Pancreas (tissue), 10 donors: ENCODE measurements at regions not wholly inside any gene's neighbourhood (a gene's known extent, or its start where the extent isn't known, plus 50 kb on each side); places are given as distances from the start of the nearest gene placed in this dataset.
A peak's percentile ranks its signal among the peaks of the same experiment; 100 is the strongest.

Experiments used
- ATAC-seq, 4 donors: fragments of 200-7000 bp; cut with Tn5 transposase; one replicate each; pipeline versions ENCODE4 v1.8.0 to v1.9.1; 2020; ENCODE audit warnings: mild to moderate bottlenecking in 4 of 4, moderate library complexity in 4 of 4
- DNase-seq, 6 donors: peaks; one replicate each; pipeline ENCODE4 v3.0.0-alpha.2; 2020
- FAIRE-seq: peaks from 2 replicates; lab custom pipeline; 2012; peaks lifted over from hg19 to GRCh38; lab: Jason Lieb, UNC
- H3K27ac ChIP-seq, 4 donors: fragments of 200-600 bp; sonication (generic); 1 replicate in 3 of 4; 2 replicates in 1 of 4; pipeline versions ENCODE4 v1.5.0 to v1.8.0; 2020
- H3K27me3 ChIP-seq, 4 donors: fragments of 200-600 bp; one replicate each; pipeline ENCODE4 v1.8.0; 2021
- H3K36me3 ChIP-seq, 3 donors: fragments of 200-600 bp; sonication (generic) in 1 of 3; one replicate each; pipeline versions ENCODE4 v1.5.0 to v1.8.0; 2020 to 2021
- H3K4me1 ChIP-seq, 3 donors: fragments of 200-600 bp; one replicate each; pipeline ENCODE4 v1.8.0; 2021
- H3K4me3 ChIP-seq, 4 donors: fragments of 200-600 bp; sonication (generic) in 2 of 4; one replicate each; pipeline versions ENCODE4 v1.5.0 to v1.8.0; 2020 to 2021
- H3K9me3 ChIP-seq, 4 donors: fragments of 200-600 bp; one replicate each; pipeline ENCODE4 v1.8.0; 2021
- CTCF ChIP-seq, 4 donors: fragments of 200-600 bp; sonication (generic) in 3 of 4; IDR thresholded peaks; one replicate each; pipeline versions ENCODE4 v1.5.0 to v1.8.0; 2021; ENCODE audit warnings: antibody characterized with exemption in 4 of 4
- WGBS, 2 donors: extraction: QIAGEN DNeasy Blood & Tissue Kit; methylation state at CpG; one replicate each; pipeline ENCODE4 v1.1.7; 2013; 5-methylcytosine and 5-hydroxymethylcytosine counted together
- intact Hi-C, 3 donors: fragments of 100-400 bp; cut with DNase I; formaldehyde crosslinking; loops; one replicate each; pipeline versions ENCODE4 v1.11.1 to v1.14.2; 2022
- donor health status: healthy with polysubstance abuse.
- donor health status: DM: no; HTN: no; CAD: no; lungs with moderate emphysema.
- donor health status: DM: no; HTN: no; CAD: no.
- donor health status: control.
- donor health status: control.
- donor health status: Bipolar disorder and iron deficiency.
- donor health status: DM: yes; HTN: yes; CAD: no.
- donor health status: DM: no; HTN: no; CAD: no.
- donor health status: DM: no; HTN: no; CAD: no.
- donor health status: DM: yes; HTN: yes; CAD: no.

- Histone ChIP-seq H3K4me1 (no peaks in the 10 kb centered on the region), H3K9me3 (no peaks in the 10 kb centered on the region), H3K4me3 (no peak overlapping the region), H3K27ac (no peak overlapping the region), H3K27me3 (no peaks in the 10 kb centered on the region), H3K36me3 (no peaks in the 10 kb centered on the region)
- no peak for DNase-seq
- no peak for FAIRE-seq
- intact Hi-C loops, result no loop called here
- ATAC-seq, result no peak
- no peak for TF ChIP-seq CTCF (IDR thresholded peaks at IDR 0.05)
- 90 to 100% methylated on average over 1 of the region's 1 CpG for WGBS, 2 donors
These were observed 80.7 kb upstream of the MUCL1 start for GRCh38 chr12:54773593-54773992.

- ATAC-seq (peak in 2 of 4 donors; percentile 51 to 69), FAIRE-seq (no peak), DNase-seq (no peak)
- 9 to 21% methylated on average over 1 of the region's 1 CpG for WGBS, 2 donors
- Histone ChIP-seq H3K9me3 (no peaks in the 10 kb centered on the region), H3K27me3 (no peaks in the 10 kb centered on the region), H3K4me1 (no peaks in the 10 kb centered on the region), H3K27ac (no peak overlapping the region), H3K36me3 (no peaks in the 10 kb centered on the region), H3K4me3 (no peak overlapping the region)
- TF ChIP-seq CTCF (IDR thresholded peaks at IDR 0.05), result no peak
- intact Hi-C loops, result no loop called here
These were observed 88.7 kb upstream of the MUCL1 start for GRCh38 chr12:54765652-54766051.

GRCh38 chr12:54762390-54762789 is 91.9 kb upstream of the MUCL1 start:
- Histone ChIP-seq H3K27ac (no peak overlapping the region), H3K4me1 (no peaks in the 10 kb centered on the region), H3K36me3 (no peaks in the 10 kb centered on the region), H3K4me3 (no peak overlapping the region), H3K27me3 (peaks cover 0 to 3% (median 0%) of the 10 kb centered on the region in 4 donors), H3K9me3 (no peaks in the 10 kb centered on the region)
- intact Hi-C loops, result no loop called here
- TF ChIP-seq CTCF (IDR thresholded peaks at IDR 0.05), result no peak
- WGBS, 2 donors, result 5 to 13% methylated on average over 1 of the region's 1 CpG
- FAIRE-seq, result no peak
- no peak for ATAC-seq
- DNase-seq, result no peak

- ATAC-seq, result no peak
- H3K27ac ChIP-seq, result no peak overlapping the region
- no peaks in the 10 kb centered on the region for H3K9me3 ChIP-seq
- TF ChIP-seq CTCF (IDR thresholded peaks at IDR 0.05), result no peak
- no peak overlapping the region for H3K4me3 ChIP-seq
- no peaks in the 10 kb centered on the region for H3K36me3 ChIP-seq
- no peaks in the 10 kb centered on the region for H3K4me1 ChIP-seq
- intact Hi-C loops, result loop anchor here in 1 of 3 donors (10.0 kb wide), 1 partner anchor 195 kb away; no protein-coding TSS in a partner anchor
- FAIRE-seq, result no peak
- 41 to 47% methylated on average over 1 of the region's 1 CpG for WGBS, 2 donors
- no peak for DNase-seq
- peaks cover 0 to 3% (median 0%) of the 10 kb centered on the region in 4 donors for H3K27me3 ChIP-seq
These were observed 94.6 kb upstream of the MUCL1 start for GRCh38 chr12:54759751-54760150.

GRCh38 chr12:54751493-54751892 is 102.8 kb upstream of the MUCL1 start:
- Histone ChIP-seq H3K4me1 (no peaks in the 10 kb centered on the region), H3K27me3 (peaks cover 0 to 4% (median 0%) of the 10 kb centered on the region in 4 donors), H3K27ac (no peak overlapping the region), H3K9me3 (no peaks in the 10 kb centered on the region), H3K36me3 (no peaks in the 10 kb centered on the region), H3K4me3 (no peak overlapping the region)
- FAIRE-seq (no peak), ATAC-seq (no peak), DNase-seq (no peak)
- no peak for TF ChIP-seq CTCF (IDR thresholded peaks at IDR 0.05)
- 91 to 93% methylated on average over 1 of the region's 1 CpG for WGBS, 2 donors
- intact Hi-C loops, result loop anchor here in 1 of 3 donors (10.0 kb wide), 1 partner anchor 203 kb away; no protein-coding TSS in a partner anchor
